ENCODE measurements at regions not wholly inside any gene's neighbourhood (a gene's known extent, or its start where the extent isn't known, plus 50 kb on each side); places are given as distances from the start of the nearest gene placed in this dataset.

- DNase-seq (ENCODE audit: extremely low read depth in 1 of 2, low read depth in 1 of 2): no peak
These were observed 394.1 kb upstream of the MKI67 start for GRCh38 chr10:128520211-128520815.

DNA sequence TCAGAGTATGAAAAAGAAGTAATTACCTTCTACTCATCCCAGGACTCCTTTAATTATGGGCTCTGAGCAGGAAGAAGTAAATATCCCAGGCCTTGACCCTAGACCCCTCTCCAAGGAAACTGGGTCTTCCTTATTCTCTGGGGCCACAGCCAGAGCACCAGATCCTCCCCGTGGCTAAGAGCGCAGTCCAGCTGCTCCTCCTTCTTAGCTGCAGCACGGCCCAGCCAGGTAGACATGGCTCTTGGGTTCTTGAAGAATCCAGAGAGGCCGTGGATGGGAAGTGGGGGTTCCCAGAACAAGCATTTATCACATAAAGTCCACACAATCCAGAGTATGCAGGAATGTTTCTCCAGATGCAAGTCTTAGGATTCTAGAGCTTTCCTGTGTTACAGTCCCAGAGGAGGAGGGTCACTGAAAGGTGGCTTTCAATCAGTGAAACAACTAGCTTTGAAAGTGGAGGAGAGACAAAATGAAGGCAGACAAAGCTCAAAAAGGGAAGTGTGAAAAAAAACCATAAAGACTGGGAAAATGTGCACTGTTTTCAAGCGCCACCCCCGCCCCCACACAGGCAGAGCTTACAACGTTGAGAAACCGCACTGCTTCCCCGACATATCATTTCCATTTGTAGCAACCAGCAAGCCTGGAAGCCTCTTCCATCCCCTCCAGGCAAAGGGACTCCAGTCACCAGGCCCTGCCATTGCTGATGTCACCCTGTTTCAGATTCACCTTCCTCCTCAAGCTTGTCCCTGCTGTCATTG is 396.5 kb upstream of the MKI67 start:
- no peak for DNase-seq (ENCODE audit: extremely low read depth in 1 of 2, low read depth in 1 of 2)

- no peak for DNase-seq (ENCODE audit: extremely low read depth in 1 of 2, low read depth in 1 of 2)
These were observed 399.2 kb upstream of the MKI67 start for GRCh38 chr10:128525444-128525843.

- DNase-seq (ENCODE audit: extremely low read depth in 1 of 2, low read depth in 1 of 2): no peak
These were observed 399.7 kb upstream of the MKI67 start for GRCh38 chr10:128525936-128526335.

DNA sequence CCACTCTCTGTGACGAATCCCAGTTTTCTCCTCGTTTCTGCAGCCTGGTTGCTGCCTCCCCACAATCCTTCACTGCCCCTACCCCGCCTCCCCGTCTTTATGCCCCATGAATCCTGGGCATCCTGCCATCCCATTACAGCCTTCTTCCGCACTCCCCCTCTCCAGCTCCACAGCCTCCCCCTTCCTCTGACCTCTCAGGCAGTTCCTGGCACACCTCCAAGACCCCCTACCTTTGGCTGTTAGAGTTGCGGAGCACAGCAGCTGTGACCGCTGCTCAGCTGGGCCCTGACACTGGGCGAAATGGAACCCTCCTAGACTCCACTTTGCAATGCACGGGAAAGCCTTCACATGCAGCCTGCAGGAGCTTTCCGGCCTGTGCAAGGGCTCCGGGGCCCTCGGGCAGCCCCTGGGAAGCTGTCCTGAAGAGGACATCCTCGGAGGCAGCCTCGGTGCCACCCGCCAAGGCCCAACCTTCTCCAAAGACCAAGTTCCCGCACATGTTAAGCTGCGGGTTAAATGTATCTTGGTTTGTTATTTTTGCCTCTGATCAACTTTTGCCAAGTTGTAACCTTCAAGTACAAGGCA is 400.7 kb upstream of the MKI67 start:
- DNase-seq (ENCODE audit: extremely low read depth in 1 of 2, low read depth in 1 of 2): no peak

DNA sequence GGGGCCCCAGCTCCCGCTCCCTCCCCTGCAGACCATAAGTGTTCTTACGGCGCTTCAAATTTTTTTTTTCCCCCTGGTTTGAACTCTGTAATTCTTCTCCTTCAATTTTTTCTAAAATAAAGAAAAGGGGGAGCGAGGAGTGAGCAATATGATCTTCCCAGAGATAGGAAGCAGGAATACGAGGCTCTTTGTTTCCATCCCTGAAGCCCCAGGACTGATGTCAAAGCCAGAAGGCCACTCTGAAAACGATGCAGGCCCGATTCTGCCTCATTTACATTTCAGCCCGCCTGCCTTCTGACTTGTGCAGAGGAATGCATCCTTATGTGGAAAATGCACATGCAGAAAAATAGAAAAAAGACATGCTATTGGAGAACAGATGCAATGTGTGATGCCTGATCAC is 401.5 kb upstream of the MKI67 start:
- DNase-seq (ENCODE audit: extremely low read depth in 1 of 2, low read depth in 1 of 2): no peak

DNA sequence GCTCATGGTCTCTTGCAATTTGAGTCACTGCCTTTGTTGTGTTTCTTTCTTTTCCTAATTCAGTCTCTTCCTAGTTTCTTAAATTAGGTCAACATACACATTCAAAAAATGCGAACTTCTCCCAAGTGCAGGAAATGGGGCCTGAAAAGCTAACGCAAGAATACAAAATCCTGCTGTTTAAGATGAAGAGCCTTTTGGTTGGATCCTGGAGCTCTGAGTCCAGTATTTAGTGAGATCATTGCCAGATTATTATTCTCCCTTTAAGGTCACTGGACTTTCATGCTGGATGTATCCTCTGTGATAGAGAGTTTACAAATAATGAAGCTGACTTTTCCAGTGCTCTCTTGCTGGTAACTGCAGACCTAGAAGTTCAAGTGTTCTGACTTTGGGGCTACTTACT is 401.9 kb upstream of the MKI67 start:
- no peak for DNase-seq (ENCODE audit: extremely low read depth in 1 of 2, low read depth in 1 of 2)

- no peak for DNase-seq (ENCODE audit: extremely low read depth in 1 of 2, low read depth in 1 of 2)
These were observed 402.6 kb upstream of the MKI67 start for GRCh38 chr10:128528781-128529180.

- DNase-seq (ENCODE audit: extremely low read depth in 1 of 2, low read depth in 1 of 2): no peak
These were observed 403.0 kb upstream of the MKI67 start for GRCh38 chr10:128529225-128529624.

DNA sequence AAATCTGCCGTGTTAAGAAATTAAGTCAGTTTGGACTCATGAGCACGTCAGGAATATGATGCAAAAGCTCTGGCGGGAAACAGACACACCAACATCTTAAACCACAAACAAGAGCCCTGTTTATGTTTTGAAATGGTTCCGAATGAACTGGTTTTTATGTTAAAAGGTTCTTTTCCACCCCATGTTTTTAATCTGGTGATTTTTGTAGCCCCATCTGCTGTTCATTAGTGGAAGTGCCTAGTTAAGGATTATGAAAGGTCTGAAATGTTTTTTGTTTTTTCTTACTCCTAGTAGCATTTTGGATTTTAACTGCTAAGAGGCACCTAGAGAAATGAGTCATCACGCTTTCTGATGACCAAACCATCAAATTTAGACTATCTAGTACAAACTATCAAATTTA is 404.1 kb upstream of the MKI67 start:
- DNase-seq (ENCODE audit: extremely low read depth in 1 of 2, low read depth in 1 of 2): no peak

DNA sequence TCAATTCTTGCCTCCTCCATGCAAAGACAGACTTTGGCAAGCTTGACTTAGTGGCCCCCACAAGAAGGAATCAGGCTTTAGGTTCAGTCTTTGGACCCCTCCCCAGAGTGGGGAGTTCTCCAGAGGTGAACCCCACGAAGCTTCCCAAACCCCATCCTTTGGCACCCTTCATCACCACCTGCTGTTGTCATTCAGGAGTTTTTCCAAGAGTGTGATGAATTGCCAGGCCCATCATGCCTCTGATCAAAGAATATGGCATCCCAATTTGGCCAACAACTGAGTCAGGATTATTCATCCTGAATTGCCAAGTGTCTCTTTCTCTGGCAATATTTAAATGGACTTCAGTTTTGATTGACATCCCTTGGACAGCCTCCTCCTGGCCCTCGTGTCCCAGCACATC is 404.7 kb upstream of the MKI67 start:
- DNase-seq (ENCODE audit: extremely low read depth in 1 of 2, low read depth in 1 of 2): no peak

DNA sequence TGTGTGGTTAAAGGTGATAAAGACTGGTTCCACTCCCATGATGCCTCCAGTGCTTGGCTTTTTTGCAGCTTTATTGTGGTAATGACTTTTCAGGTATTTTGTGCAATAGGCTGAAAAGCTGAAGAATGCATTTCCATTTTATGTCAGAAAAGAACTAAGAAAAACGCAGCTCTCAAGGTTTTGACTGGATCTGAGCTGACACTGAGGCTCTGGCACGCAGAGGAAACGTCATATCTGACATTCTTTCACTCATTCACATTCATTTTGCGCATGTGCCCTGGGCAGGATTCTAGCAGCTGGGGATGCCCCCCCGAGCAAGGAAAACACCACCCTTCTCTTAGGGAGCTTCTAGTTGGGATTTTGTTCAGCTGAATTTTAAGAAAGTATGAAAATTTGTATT is 408.5 kb upstream of the MKI67 start:
- no peak for DNase-seq (ENCODE audit: extremely low read depth in 1 of 2, low read depth in 1 of 2)

DNA sequence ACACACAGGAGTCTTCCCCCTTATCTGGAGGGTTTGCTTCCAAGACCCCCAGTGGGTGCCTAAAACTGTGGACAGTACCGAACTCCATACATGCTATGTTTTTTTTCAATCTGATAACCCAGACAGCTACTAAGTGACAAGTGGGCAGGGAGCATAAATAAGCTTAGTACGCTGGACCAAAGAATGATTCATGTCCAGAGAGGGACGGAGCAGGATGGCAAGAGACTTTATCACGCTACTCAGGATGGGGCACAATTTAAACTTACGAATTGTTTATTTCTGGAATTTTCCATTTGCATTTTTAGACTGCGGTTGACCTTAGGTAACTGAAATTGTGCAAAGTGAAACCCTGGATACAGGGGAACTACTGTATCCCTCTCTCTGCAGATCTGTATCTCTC is 410.0 kb upstream of the MKI67 start:
- DNase-seq (ENCODE audit: extremely low read depth in 1 of 2, low read depth in 1 of 2): no peak

DNA sequence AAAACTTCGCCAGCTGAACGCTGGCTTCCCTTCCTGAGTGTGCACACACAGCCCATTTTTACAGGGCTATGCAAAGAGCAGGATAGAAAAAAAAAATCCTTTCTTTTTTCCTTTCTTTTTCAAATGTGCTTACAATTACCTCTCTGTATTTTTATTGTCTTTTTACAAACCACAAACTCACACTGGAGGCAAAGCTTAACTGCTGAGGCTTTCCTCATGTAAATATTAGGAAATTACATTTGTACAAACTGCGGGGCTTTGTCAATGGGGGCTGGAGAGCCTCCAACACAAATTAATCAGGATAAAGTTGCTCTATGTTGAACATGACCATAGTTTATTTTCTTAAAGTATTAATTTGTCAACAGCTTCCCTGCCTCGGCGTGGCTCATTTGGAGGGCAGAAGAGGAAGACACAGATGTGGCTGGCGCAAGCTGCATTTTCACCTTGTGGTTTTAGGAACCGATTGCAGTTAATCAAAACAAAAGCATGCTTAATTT is 411.7 kb upstream of the MKI67 start:
- DNase-seq (ENCODE audit: extremely low read depth in 1 of 2, low read depth in 1 of 2): no peak

- no peak for DNase-seq (ENCODE audit: extremely low read depth in 1 of 2, low read depth in 1 of 2)
These were observed 412.4 kb upstream of the MKI67 start for GRCh38 chr10:128538671-128539070.

GRCh38 chr10:128539510-128540127 is 413.4 kb upstream of the MKI67 start:
- no peak for DNase-seq (ENCODE audit: extremely low read depth in 1 of 2, low read depth in 1 of 2)

GRCh38 chr10:128540128-128540762 is 414.0 kb upstream of the MKI67 start:
- DNase-seq (ENCODE audit: extremely low read depth in 1 of 2, low read depth in 1 of 2): no peak

DNA sequence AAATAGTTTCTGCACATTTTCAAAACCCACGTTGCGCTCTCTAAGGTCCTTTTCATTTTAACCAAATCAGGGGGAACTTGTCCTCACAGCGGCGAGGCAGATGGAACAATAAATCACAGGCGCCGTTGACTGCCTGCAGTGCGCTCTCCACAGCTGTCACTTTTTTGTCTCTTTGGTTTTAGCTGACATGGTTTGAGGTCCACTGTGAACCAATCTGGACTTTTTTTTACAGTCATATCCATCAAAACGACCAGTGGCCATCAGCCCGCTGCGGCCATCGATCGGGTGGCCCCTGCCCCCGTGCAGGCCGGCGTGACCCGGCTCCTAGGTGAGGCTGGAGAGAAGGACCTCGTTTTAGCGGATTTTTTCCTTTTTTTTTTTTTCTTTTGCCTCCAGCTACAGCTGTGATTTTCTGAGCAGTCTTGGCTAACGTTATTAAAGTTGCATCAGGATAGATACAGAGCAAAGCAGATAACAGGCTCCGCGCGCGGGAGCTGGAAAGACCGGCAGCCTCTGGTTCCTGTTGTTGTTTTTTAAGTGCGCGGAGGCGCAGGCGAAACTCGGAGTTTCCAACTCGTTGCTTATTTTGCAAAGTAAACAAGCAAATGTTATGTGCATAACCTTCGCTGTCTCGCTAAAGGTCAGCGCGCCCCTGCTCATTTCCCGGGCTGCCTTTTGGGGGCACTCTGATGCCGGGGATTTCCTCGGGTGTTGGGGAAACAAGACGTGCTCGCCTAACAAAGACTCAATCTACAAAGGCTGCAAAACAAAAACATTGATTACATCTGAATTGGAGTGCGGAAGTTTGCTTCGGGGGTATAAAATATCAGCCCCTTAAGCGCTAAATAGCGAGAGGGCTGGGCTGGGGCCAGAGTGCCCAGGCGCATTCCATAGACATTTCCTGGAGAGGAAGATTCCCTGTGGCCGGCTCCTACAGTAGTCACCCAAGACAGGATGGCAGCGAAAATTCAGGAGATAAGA is 414.8 kb upstream of the MKI67 start:
- DNase-seq (ENCODE audit: extremely low read depth in 1 of 2, low read depth in 1 of 2): no peak

DNA sequence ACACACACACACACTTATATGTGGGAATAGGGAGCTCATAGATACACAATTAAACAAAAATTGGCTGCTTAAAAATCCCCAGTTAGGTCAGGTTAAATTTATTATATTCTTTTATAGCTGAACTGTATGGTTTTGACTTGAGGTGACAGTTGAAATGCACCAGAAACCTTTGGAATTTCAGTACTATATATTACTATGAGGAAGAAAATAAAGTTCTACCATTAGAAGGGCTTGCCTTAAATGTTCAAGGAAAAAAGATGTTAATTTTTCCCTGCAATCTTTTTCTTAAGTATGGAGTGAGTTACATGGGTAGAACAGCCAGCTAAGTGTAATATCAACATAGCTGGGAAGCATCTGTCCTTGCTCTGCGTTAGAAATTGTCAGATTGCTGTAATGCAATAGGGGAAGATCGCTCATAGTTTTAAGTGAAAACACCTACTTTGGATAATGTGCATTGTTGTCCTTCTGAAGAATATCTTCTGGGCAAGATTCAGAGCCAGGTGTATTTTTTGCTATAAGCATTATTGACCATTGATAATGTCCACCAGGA is 415.8 kb upstream of the MKI67 start:
- DNase-seq (ENCODE audit: extremely low read depth in 1 of 2, low read depth in 1 of 2): no peak

- DNase-seq (ENCODE audit: extremely low read depth in 1 of 2, low read depth in 1 of 2): no peak
These were observed 416.4 kb upstream of the MKI67 start for GRCh38 chr10:128542659-128543058.

Measured in activated CD8-positive, alpha-beta memory T cell treated with anti-CD3 and anti-CD28 coated beads for 1 hour (primary cell).